Hematopoietic multipotent progenitor cell (in vitro differentiated cells): ENCODE measurements at regions not wholly inside any gene's neighbourhood (a gene's known extent, or its start where the extent isn't known, plus 50 kb on each side); places are given as distances from the start of the nearest gene placed in this dataset.

Experiments
- DNase-seq, 3 donors: peaks; one replicate each; pipeline ENCODE4 v3.0.0-alpha.2; 2011 to 2015; ENCODE audit warnings: low read depth in 2 of 3, low spot score in 2 of 3

DNA sequence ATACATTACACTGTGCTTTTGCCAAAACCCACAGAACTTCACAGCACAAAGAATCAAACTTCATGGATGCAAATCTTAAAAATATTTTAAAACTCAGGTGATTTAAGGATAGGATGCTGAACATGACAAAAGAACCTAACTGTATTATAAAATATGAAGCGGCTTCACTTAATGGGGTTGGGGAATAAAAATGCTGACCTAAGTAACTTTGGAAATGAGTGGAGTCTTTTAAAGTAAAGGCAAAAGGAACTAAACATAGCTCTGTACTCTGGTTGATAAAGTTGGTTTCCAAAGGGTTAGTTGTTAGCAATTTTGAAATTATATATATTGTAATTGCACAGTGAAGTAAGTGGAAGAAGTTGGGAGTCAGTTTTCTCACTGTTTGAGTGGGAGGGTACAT, 111.5 kb upstream of the SYT1 start:
- DNase-seq: no peak

DNA sequence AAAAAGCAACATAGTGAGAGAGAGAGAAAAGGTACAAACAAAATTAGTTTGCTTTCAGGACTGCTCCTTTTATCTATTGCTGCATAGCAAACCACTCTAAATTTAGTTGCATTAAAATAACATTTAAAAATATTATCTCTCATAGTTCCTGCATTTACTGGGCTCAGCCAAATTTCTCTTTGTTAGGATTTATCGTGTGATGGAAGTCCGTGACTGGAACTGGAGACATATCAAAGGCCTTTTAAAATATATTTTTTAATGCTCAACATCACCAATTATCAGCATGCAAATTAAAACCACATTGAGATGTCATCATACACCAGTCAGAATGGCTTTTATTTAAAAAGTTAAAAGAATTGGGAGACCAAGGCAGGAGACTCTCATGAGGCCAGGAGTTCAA, 107.6 kb upstream of the SYT1 start:
- no peak for DNase-seq

DNA sequence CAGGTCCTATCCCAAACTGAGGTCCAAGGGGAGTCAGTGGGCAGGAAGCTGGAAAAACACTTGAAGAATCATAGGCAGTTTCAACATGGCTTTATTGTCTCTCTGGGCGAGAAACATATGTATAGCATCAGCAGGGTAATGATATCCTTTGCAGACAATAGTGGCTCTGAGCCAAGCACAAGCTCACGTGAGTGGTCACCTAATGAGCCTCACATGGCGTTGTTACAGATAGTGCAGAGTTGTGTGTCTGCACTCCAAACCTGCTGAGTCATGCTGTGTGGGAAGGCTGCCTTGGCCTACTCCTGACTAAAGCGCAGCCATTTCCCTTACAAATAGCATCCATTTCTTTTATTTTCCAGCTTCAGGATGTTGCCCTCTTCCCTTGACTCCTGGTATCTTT, 105.2 kb upstream of the SYT1 start:
- DNase-seq: no peak

DNA sequence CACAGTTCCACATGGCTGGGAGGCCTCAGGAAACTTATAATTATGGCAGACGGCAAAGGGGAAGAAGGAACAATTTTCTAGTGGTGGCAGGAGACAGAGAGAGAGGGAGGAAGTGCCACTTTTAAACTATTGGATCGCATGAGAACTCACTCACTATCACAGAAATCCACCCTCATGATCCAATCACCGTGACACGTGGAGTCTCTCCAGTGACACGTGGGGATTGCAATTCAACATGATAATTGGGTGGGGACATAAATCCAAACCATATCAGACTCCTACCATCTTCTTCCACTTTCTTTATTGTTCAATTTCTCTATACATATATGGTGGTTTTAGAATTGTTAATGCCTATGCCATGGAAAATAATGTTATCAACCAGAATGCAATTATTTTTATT, 103.7 kb upstream of the SYT1 start:
- DNase-seq: no peak

DNA sequence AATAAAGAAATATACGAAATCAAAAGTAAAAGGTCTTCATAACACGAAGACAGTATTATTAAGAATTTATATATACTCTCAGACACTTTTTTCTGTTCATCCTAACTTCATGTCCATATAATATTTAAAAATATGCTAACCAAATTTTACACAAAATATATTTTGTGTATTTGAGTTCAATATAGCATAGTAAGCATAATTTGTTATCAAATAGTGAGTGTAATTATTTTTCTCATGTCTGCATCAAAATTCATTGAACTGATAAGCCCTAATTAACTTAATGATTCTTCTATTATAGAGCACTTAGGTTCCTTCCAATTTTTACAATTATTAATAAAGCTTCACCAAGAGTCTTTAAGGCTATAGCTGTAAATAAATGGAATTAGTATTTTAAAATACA, 99.7 kb upstream of the SYT1 start:
- no peak for DNase-seq

DNA sequence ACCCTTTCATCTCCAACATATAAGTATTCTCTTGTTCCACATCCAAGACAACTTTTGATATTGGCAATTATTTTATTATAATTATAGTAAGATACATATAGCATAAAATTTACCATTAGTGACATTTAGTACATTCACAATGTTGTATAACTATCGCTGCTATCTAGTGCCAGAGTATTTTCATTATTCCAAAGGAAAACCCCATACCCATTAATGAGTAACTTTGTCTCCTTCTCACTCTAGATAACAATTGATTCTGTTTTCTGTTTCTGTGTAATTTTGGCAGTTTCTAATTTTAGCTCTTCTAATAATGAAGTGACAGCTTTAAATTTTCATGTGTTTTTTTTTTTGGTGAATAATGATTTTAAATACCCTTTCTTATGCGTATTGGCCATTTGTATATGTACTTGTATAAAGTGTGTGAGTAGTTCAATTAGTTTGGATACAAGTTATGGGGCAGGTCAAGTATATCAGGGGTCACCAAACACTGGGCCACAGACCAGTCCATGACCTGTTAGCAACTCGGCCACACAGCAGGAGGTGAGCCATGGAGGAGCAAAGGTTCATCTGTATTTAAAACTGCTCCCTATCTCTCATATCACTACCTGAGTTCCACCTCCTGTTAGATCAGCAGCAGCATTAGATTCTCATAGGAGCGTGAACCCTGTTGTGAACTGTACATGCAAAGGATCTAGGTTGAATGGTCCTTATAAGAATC, 97.2 kb upstream of the SYT1 start:
- DNase-seq: no peak

DNA sequence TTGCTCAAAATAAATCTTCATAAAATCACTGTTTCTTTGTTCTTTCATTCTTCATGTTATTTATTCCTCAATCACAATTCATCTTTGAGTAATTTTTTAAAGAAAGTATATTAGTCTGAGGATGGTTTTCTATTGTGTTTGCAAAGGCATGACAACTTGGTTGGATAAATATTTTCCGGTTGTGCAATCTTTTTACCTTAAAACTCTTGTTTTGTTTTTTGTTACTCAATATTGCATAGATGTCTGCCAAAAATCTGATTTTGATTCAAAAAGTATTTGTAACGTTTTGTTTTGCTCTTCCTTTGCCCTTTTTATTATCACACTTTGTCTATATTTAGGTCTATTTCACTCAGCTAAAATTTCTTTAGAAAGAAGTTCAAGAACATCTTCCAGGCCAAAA, 86.2 kb upstream of the SYT1 start:
- no peak for DNase-seq

DNA sequence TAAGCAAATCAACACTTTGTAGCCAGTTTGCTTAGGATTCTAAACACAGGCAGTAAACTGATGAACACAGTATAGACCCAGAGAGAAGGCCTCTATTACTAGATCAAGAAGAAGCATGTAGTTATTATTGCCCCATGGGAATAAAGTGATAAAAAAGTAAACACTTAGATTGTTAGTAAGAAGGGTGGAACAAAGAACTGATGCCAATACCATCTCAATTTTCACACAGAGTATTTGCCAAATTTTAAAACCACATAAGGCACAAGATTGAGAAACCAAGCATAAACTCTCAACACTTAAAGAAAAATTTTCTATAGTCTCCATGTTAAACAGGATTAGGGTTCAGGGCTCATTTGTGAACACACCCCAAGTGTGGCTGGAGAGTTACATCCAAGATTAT, 77.0 kb upstream of the SYT1 start:
- DNase-seq: no peak

DNA sequence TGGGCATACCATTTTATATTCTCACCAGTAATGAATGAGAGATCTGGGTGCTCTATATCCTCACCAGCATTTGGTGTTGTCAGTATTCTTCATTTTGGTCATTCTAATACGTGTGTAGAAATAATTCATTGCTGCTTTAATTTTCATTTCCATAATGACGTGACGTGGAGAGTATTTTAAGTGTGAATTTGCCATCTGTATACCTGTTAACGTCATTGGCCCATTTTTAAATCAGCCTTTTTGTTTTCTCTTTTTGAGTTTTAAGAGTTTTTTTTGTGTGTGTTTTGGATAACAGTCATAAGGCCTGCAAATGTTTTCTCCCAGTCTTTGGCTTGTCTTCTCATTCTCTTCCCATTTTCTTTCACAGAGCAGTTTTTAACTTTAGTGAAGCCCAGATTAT, 74.4 kb upstream of the SYT1 start:
- DNase-seq: no peak

DNA sequence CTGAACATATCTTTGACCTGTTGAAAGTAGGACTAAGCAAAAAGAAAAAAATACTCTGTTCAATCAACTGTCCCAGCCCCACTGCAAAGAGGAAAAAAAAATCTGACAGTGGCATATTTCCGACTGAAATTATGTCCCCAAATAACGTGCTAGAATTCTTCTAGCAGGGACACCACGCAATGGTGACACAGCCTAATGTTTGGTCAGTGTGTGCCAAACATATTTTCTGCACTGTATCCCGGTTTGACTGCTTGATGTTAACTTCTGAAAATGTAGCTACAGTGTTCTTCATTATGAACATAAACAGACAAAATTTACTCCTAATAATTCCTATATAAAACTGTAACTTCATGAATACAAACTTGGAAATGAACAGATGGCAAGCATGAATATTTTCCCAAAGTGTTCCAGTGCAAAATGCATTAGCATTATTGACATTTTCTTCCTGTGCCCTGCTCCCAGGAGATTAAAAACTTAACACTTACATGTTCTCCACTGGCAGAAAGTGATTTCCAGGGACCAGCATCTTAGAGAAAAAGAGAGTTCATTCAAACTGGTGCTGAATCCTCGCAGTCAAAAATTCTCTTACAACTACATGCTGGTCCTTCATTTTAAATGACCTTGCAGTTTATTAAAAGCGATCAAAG, 72.4 kb upstream of the SYT1 start:
- DNase-seq: no peak

DNA sequence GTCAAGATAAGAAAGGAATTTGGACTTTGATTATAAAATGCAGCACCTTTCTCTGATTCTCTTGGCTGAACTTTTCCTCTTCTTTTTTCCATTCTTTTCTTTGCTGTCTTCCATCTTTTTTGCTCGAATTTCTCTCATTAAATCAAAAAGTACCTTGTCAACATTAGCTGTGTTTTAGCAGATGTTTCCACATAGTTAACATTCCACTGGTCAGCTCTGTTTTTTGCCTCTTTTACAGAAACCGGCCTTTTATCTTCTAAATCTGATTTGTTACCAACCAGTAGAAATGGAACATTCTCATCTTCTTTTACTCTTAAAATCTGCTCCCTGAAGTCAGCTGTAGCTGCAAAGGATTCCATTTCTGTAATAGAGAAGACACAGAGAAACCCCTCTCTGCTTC, 71.1 kb upstream of the SYT1 start:
- DNase-seq: no peak

DNA sequence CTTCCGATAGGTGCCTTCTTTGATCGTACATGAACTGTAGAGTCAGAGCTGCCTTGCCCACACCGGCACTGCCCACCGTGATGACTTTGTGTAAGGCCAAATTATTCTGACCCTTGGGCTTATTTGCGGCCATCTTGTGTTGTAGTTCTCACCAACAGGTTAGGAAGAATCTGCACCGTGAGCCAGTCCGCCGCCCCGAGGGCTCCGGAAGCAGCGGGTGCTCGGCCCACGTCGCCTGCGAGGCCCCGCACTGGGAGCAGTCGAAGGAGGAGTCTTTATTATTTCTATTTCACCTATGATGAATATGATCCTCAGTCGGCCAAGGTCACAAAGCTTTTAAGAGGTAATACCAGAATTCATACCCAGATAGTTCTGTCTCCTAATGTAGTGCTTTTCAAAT, 70.6 kb upstream of the SYT1 start:
- DNase-seq: no peak

DNA sequence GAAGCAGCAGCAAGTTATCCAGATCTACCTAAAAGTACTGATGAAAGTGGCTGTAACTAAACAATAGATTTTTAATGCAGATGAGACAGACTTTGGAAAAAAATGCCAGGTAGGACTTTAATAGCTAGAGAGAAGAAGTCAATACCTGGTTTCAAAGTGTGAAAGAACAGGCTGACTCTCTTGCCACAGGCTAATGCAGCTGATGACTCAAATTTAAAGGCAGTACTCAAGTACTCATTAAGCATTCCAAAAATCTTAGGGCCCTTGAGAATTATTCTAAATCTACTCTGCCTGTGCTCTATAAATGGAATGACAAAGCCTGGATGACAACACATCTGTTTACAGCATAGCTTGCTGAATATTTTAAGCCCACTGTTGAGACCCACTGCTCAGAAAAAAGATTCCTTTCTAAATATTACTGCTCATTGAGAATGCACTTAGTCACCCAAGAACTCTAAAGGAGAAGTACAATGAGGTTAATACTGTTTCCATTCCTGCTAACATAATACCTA, 68.6 kb upstream of the SYT1 start:
- no peak for DNase-seq

DNA sequence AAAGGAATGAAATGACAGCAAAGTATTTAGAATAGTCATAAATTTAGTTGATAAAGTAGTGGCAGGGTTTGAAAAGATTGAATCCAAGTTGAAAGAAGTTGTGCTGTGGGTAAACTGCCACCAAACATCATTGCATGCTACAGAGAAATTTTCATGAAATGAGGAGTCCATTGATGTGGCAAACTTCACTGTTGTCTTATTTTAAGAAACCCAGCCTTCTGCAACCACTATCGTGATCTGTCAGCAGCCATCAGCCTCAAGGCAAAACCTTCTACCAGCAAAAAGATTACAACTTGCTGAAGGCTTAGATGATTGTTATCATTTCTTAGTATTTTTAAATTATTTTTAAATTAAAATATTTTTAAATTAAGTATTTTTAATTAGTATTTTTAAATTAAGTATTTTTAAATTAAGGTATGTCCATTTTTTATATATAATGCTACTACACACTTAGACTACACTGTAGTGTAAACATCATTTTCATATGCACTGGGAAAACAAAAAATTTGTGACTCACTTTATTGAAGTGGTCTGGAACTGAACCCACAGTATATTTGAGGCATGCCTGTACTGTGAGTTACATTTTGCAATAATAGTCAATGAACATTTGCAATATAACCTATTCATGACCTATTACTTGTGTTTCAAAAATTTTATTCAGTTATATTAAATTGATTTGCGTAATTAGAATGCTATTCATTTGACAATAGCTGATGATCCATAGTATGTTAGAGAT, 67.2 kb upstream of the SYT1 start:
- no peak for DNase-seq

DNA sequence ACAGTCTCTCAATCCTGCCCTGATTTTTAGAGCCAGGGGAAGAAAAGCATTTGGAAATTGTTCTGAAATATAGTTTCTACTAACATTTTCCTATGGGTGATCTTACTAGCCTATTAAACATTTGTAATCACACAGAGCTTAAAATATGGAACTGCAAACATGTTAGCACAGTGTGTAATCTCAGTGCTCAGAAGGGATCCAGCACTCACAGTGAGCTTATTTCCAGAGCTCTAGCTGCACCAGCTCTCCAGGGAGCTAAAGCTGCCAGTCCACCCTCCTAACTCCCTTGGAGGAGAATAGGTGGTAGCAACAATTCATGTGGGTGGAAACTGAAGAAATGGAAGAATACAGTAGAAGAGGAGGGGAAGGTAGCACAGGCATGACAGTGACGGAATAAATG, 64.9 kb upstream of the SYT1 start:
- DNase-seq: no peak

DNA sequence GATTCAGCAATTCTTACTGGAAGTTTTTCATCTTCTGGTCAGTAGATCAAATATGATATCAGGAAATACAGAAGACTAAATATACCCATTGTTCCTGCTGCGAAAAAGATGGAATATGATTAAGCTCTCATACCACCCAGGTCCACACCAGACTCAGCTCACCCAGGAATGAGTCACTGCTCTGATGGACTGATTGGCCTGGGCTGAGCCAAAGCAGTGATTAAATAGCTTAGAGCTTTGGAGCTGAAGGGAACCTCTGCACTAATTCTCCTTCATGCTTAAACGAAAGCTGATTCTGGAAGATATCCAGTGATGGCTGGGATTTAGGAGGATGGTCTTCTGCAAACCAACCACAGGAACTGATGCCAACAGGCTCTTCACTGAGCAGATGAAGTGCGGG, 62.0 kb upstream of the SYT1 start:
- no peak for DNase-seq

DNA sequence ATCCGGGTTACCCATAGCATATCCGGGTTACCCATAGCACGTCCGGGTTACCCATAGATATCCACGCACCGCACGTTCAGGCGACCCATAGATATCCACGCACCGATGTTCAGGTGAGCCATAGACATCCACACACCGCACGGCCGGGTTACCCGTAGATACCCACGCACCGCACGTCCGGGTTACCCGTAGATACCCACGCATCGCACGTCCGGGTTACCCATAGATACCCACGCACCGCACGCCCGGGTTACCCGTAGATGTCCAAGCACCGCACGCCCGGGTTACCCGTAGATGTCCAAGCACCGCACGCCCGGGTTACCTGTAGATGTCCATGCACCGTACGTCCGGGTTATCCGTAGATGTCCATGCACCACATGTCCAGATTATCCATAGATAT, 60.3 kb upstream of the SYT1 start:
- DNase-seq: no peak
